Inferior parietal cortex (tissue), 1 donor: ENCODE measurements at regions not wholly inside any gene's neighbourhood (a gene's known extent, or its start where the extent isn't known, plus 50 kb on each side); places are given as distances from the start of the nearest gene placed in this dataset.

Experiments
- DNase-seq: peaks from one replicate; pipeline ENCODE4 v3.0.0-alpha.2; 2016; ENCODE audit errors: extremely low spot score

GRCh38 chr4:166363198-166363597 is 490.2 kb downstream of the TLL1 start:
- no peak for DNase-seq

GRCh38 chr4:166366012-166366411 is 493.0 kb downstream of the TLL1 start:
- no peak for DNase-seq

GRCh38 chr4:166377578-166377977 is 504.5 kb downstream of the TLL1 start:
- no peak for DNase-seq

DNA sequence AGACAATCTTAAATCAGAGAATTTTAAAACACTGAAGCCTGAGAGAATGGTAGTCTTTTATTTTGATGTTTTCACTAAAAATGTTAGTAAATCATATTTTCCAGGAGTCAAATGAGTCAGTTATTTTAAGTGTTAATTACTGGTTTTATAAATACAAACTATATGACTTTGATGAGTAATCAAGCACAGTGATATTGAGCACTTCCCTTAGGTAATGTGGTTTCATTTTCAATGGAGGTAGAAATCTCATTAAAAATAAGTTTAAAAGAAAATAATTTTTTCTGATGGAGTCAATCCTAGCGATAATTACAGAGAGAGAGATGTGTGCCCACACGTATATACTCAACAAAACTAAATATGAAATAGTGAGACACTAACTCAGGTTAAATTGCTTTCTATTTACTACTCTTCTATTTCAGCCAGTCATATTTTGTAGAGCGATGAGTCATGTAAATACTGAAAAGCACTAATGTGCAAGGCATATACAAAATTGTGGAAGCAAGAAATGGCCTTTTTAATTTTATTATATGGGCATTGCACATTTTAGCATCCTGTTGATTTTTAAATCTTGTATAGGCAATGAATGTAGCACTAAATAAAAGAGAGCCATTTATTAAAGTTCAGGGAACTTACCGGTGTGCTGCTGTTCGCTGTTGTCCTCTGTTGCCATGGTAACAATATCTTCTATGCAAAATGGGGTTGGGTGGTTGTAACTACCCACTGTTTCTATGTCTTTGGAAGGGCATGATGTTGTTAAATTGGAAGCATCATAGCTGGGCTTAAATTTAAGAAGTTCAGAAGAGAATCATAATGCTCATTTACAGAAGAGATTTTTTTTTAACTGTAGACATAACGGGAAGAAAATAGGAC is 513.7 kb downstream of the TLL1 start:
- DNase-seq = no peak

GRCh38 chr4:166391501-166391900 is 518.5 kb downstream of the TLL1 start:
- DNase-seq = no peak

GRCh38 chr4:166399021-166399420 is 526.0 kb downstream of the TLL1 start:
- DNase-seq = no peak

GRCh38 chr4:166400270-166400894 is 527.3 kb downstream of the TLL1 start:
- no peak for DNase-seq

DNA sequence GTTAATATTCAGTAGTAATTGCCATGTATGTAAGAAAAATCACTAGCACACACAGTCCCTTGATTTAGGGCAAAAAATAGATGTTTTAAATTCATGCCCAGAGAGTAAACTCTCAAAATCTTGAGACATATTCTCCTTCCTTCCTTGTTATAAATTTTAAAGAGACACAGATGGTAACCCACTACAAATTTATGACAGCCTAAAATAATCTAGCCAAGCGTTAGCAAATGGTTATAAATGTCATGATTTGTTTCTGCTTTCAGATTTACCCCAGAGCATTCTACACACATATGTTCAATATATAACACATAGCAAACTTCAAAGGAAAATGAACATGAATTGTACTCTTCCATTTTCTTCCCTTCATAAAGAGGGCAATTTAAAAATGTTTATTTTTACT is 540.3 kb downstream of the TLL1 start:
- DNase-seq = no peak

DNA sequence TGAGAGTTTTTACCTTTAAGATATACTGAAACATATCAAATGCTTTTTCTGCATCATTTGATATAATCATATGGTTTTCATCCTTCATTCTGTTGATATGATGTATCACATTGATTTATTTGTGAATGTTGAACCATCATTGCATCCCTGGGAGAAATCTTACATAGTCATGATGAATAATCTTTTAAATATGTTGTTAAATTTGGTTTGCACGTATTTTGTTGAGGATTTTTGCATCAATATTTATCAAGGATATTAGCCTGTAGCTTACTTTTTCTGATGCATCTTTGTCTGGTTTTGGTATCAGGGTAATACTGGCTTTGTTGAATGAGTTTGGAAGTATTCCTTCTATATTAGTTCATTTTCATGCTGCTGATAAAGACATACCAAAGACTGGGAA is 541.4 kb downstream of the TLL1 start:
- no peak for DNase-seq

- DNase-seq = no peak
Observed at GRCh38 chr4:166415749-166416148, 542.7 kb downstream of the TLL1 start.

- no peak for DNase-seq
Observed at GRCh38 chr4:166421556-166422156, 548.6 kb downstream of the TLL1 start.

- DNase-seq = no peak
Observed at GRCh38 chr4:166422475-166422874, 549.4 kb downstream of the TLL1 start.

- no peak for DNase-seq
Observed at GRCh38 chr4:166426300-166426863, 553.3 kb downstream of the TLL1 start.

- no peak for DNase-seq
Observed at GRCh38 chr4:166432125-166432524, 559.1 kb downstream of the TLL1 start.

GRCh38 chr4:166432842-166433241 is 559.8 kb downstream of the TLL1 start:
- DNase-seq = no peak

DNA sequence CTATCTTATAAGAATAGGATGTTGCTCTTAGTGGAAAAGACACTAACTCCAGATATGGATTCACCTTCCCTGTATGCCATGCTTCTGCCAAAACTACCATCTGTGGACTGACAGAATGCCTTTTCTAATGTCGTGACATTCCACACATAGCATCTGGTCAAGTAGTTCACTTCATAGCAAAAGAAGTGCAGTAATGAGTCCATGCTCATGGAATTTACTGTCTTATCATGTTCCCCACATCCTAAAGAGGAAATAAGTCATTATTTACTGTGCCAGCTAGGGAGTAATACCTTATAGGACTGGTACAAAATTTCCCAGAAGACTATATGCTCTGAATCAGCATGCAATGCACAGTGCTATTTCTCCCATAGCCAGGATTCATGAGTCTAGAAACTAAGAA is 562.4 kb downstream of the TLL1 start:
- DNase-seq = no peak

DNA sequence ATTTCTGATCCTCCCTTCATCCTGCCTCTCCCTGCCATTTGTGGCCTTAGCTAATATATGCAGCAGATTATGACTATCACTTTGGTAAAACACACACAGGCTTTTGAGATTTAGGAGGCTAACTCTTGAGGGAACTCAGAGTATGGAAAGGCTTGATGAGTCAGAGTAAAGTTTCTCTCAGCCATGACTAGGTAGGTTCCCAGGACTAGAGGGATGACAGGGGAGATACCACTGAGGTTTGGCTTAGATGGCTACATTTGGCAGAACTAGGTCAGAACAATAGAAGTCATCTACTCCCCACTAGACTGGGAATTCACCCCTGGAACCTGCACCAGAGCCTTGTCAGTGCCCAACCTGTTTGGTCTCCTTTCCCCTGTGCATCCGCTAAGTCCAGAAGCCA is 585.7 kb downstream of the TLL1 start:
- no peak for DNase-seq

DNA sequence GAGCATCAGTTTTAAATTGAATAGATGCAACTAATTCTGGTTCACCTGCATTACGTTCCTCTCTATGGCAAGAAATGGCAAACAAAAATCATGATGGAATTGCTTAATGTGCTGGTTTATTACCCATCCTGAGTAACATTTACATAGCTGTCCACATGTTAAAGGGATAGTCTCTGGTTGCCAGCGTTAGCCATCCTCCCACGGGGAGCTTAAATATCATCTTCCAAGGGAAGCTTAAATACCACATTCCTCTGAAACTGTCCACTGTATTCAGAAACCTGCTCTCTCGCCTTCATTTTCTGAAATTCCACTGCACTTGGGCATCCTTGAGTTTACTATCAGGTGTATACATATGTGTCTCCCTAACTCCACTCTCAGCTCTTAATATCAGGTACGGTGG is 586.6 kb downstream of the TLL1 start:
- DNase-seq = no peak

- DNase-seq = no peak
Observed at GRCh38 chr4:166460769-166461550, 587.9 kb downstream of the TLL1 start.

DNA sequence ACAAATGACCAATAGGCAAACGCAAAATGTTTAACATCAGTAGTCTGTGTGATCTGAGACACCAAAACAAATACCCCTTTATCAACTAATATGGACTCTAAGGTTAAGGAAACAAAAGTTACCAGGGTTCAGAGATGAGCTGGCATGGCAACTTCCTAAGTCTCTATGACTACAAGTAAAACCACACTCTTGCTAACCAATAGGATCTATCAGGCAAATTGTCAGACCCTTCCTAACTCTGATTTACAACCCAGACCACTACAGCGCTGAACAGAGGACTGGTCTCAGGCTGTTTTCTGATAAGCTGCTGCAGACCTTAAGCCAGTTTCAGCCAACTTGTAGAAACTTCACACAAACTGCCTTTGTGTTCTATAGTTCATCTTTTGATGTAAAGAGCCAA is 608.0 kb downstream of the TLL1 start:
- DNase-seq = no peak

DNA sequence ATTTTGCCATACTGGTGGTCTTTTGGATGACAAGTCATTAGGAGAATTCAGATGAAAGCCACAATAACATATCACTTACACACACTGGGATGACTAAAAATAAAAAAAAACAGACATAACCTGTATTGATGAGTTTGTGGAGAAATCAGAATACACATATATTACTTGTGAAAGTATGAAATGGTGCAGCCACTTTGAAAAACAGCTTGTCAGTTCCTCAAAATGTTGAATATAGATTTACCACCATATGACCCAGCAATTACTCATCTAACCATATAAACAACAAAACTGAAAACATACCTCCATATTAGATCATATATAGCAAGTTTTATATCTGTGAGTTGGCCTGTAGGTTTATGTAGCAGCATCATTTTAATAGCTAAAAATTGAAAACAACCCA is 608.7 kb downstream of the TLL1 start:
- no peak for DNase-seq

GRCh38 chr4:166482758-166483157 is 609.7 kb downstream of the TLL1 start:
- DNase-seq = no peak
